GM13977 (cell line): ENCODE measurements at regions not wholly inside any gene's neighbourhood (a gene's known extent, or its start where the extent isn't known, plus 50 kb on each side); places are given as distances from the start of the nearest gene placed in this dataset.
"Not testable (repeated sequence)": the region's sequence is repeated elsewhere in the genome, so short reads cannot be mapped to it uniquely, and the experiment has no call there.

Source experiments
- DNase-seq: peaks from one replicate; pipeline ENCODE4 v3.0.0; 2012; ENCODE audit warnings: low spot score
- CTCF ChIP-seq: IDR thresholded peaks from 2 replicates; pipeline ENCODE4 v1.5.1; 2012; ENCODE audit warnings: mild to moderate bottlenecking, control low read depth; ENCODE audit not compliant: insufficient read depth; ENCODE audit errors: extremely low read depth, missing control alignments
- in situ Hi-C: fragments of 300-500 bp; cut with MboI; formaldehyde crosslinking; loops from one replicate; pipeline ENCODE4 v1.12.0; 2022; ENCODE audit warnings: low sequenced_read_pairs, low pct_unique_long_range_greater_than_20kb, mixed read lengths, inconsistent platforms; ENCODE audit not compliant: unreplicated experiment

- in situ Hi-C loops, result no loop called here
- no peak for DNase-seq
- no peak for TF ChIP-seq CTCF
Measured at GRCh38 chr12:114164351-114164750, 198.2 kb upstream of the RBM19 start.

GRCh38 chr12:114163771-114164170 lies 197.6 kb upstream of the RBM19 start:
- no peak for DNase-seq
- no peak for TF ChIP-seq CTCF
- in situ Hi-C loops, result no loop called here

DNA sequence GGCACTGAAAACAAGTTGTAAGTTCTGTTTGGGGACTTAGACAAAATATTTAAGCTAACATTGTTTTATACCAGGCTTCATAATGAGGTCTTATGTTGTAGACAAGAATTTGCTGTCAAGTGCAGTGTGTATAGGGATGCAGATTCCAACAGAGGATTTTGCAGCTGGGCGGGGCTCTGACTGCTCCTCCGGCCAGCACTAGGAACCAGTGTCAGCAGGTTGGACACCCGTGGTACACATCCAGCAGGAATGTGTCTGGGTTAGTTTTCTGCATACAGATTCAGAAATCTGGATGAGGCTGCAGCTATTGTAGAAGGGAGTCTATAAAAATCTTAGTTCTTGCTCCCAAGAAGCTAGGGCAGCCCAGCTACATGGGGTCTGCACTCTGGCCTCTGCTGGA lies 194.3 kb upstream of the RBM19 start:
- TF ChIP-seq CTCF, result no peak
- DNase-seq, result no peak
- in situ Hi-C loops, result no loop called here

- in situ Hi-C loops, result no loop called here
- DNase-seq, result no peak
- no peak for TF ChIP-seq CTCF
Measured at GRCh38 chr12:114152890-114153289, 186.8 kb upstream of the RBM19 start.

DNA sequence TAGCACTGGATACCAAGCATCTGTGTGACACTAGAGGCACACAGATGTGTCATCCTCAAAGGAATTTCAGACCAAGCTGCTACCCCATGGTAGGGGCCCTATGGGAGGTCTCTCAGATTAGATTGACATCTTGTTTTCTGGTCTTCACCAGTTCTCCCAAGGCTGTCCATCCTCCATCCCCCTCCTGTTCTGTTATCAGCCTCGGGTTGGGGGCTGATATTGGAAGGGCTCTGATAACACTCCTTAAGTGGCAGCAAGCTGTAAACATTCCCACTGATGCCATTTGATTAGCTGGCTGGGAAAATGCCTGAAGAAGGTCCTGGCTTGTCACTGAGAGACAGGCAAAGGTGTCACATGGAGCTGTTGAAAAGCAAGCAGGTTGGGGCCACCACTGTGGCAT lies 185.9 kb upstream of the RBM19 start:
- no peak for DNase-seq
- in situ Hi-C loops, result no loop called here
- no peak for TF ChIP-seq CTCF

DNA sequence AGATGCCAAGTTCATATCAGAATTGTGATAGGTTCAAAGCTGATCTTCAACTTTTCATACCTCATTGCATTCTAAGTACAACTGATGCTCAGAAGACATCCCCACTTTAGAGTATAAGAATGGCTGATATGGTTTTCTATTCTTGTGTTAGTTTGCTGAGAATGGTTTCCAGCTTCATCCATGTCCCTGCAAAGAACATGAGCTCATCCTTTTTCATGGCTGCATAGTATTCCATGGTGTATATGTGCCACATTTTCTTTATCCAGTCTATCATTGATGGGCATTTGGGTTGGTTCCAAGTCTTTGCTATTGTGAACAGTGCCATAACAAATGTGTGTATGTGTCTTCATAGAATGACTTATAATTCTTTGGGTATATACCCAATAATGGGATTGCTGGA lies 184.5 kb upstream of the RBM19 start:
- in situ Hi-C loops, DNase-seq: not testable (repeated sequence)

- TF ChIP-seq CTCF, result no peak
- no peak for DNase-seq
- in situ Hi-C loops, result no loop called here
Measured at GRCh38 chr12:114141921-114142564, 175.9 kb upstream of the RBM19 start.
